Neural cell (in vitro differentiated cells): ENCODE measurements at regions not wholly inside any gene's neighbourhood (a gene's known extent, or its start where the extent isn't known, plus 50 kb on each side); places are given as distances from the start of the nearest gene placed in this dataset.

Experiments
- H2AFZ ChIP-seq: fragments of 200-600, 300-800 bp; sonication (generic), shearing (Covaris generic); 2 replicates; pipeline ENCODE4 v1.6.0; 2014; ENCODE audit warnings: low read depth, mild to moderate bottlenecking, antibody characterized with exemption, low read length, moderate library complexity
- H3F3A ChIP-seq: fragments of 200-600 bp; shearing (Covaris generic); 2 replicates; pipeline ENCODE4 v1.6.1; 2016; ENCODE audit warnings: mild to moderate bottlenecking, moderate library complexity, mixed read lengths, antibody characterized with exemption, low read length; ENCODE audit not compliant: insufficient read depth, poor library complexity, severe bottlenecking
- H3K27ac ChIP-seq: fragments of 200-600, 300-800 bp; sonication (generic), shearing (Covaris generic); 2 replicates; pipeline ENCODE4 v1.5.1; 2014; ENCODE audit warnings: mild to moderate bottlenecking, low read length, moderate library complexity
- H3K27me3 ChIP-seq: fragments of 300-800, 200-600 bp; sonication (generic), shearing (Covaris generic); 2 replicates; pipeline ENCODE4 v1.6.0; 2014; ENCODE audit warnings: mild to moderate bottlenecking, low read depth, low read length, moderate library complexity; ENCODE audit not compliant: insufficient read depth
- H3K36me3 ChIP-seq: fragments of 300-800, 200-600 bp; sonication (generic), shearing (Covaris generic); 2 replicates; pipeline ENCODE4 v1.5.1; 2014; ENCODE audit warnings: mild to moderate bottlenecking, antibody characterized with exemption, low read length, moderate library complexity; ENCODE audit not compliant: insufficient read depth
- H3K4me2 ChIP-seq: fragments of 300-800, 200-600 bp; sonication (generic), shearing (Covaris generic); 2 replicates; pipeline ENCODE4 v1.6.0; 2014; ENCODE audit warnings: mild to moderate bottlenecking, low read length
- H3K4me3 ChIP-seq: fragments of 300-800, 200-600 bp; sonication (generic), shearing (Covaris generic); 2 replicates; pipeline ENCODE4 v1.5.1; 2014; ENCODE audit warnings: mild to moderate bottlenecking, low read length, moderate library complexity
- H3K79me2 ChIP-seq: fragments of 200-600 bp; shearing (Covaris generic); replicated peaks from 2 replicates; pipeline ENCODE4 v1.6.0; 2014; ENCODE audit warnings: mild to moderate bottlenecking, low read length, moderate library complexity; ENCODE audit not compliant: insufficient read depth
- H3K9ac ChIP-seq: fragments of 300-800, 200-600 bp; sonication (generic), shearing (Covaris generic); 2 replicates; pipeline ENCODE4 v1.6.1; 2016; ENCODE audit warnings: mild to moderate bottlenecking, low read length, mixed read lengths
- H3K9me2 ChIP-seq: fragments of 200-600 bp; shearing (Covaris generic); 2 replicates; pipeline ENCODE4 v1.6.1; 2016; ENCODE audit warnings: mild to moderate bottlenecking, low read length, mixed read lengths; ENCODE audit not compliant: insufficient read depth
- H3K9me3 ChIP-seq: fragments of 200-600, 300-800 bp; sonication (generic), shearing (Covaris generic); 2 replicates; pipeline ENCODE4 v1.6.1; 2016; ENCODE audit warnings: mild to moderate bottlenecking, mixed run types, low read length, moderate library complexity, mixed read lengths
- H4K20me1 ChIP-seq: fragments of 200-600 bp; shearing (Covaris generic); 2 replicates; pipeline ENCODE4 v1.6.1; 2016; ENCODE audit warnings: mild to moderate bottlenecking, mixed run types; ENCODE audit not compliant: insufficient read depth
- EP300 ChIP-seq: fragments of 450-650 bp; conservative IDR thresholded peaks from 2 replicates; pipeline ENCODE4 v1.6.1; 2014; ENCODE audit warnings: antibody characterized with exemption, mild to moderate bottlenecking, moderate library complexity; ENCODE audit not compliant: poor library complexity, severe bottlenecking
- EZH2 ChIP-seq: fragments of 200-600, 300-800 bp; shearing (Covaris generic), sonication (generic); IDR thresholded peaks from 2 replicates; pipeline ENCODE4 v1.6.1; 2014; ENCODE audit warnings: antibody characterized with exemption, low read length, borderline replicate concordance, mild to moderate bottlenecking; ENCODE audit not compliant: insufficient read depth, poor library complexity, severe bottlenecking
- MXI1 ChIP-seq: fragments of 450-650 bp; conservative IDR thresholded peaks from 2 replicates; pipeline ENCODE4 v1.6.1; 2014; ENCODE audit warnings: antibody characterized with exemption, mild to moderate bottlenecking; ENCODE audit not compliant: poor library complexity, severe bottlenecking
- POLR2AphosphoS5 ChIP-seq: IDR thresholded peaks from 2 replicates; pipeline ENCODE4 v1.6.1; 2012
- RAD21 ChIP-seq: fragments of 450-650 bp; conservative IDR thresholded peaks from 2 replicates; pipeline ENCODE4 v1.6.1; 2014; ENCODE audit warnings: antibody characterized with exemption, mild to moderate bottlenecking, moderate library complexity
- SMC3 ChIP-seq: fragments of 450-650 bp; conservative IDR thresholded peaks from 2 replicates; pipeline ENCODE4 v1.6.1; 2014; ENCODE audit warnings: antibody characterized with exemption, mild to moderate bottlenecking, moderate library complexity; ENCODE audit not compliant: poor library complexity
- TAF1 ChIP-seq: IDR thresholded peaks from 2 replicates; pipeline ENCODE4 v1.6.1; 2012; ENCODE audit warnings: low read depth
- TF ChIP-seq, protein P1 (sequence below): fragments of 450-650 bp; IDR thresholded peaks from 2 replicates; pipeline ENCODE4 v1.5.1; 2014; ENCODE audit warnings: antibody characterized with exemption, mild to moderate bottlenecking, moderate library complexity; ENCODE audit not compliant: poor library complexity, severe bottlenecking
- TF ChIP-seq, protein P2 (sequence below): IDR thresholded peaks from 2 replicates; pipeline ENCODE4 v1.6.1; 2012; ENCODE audit warnings: borderline replicate concordance

DNA sequence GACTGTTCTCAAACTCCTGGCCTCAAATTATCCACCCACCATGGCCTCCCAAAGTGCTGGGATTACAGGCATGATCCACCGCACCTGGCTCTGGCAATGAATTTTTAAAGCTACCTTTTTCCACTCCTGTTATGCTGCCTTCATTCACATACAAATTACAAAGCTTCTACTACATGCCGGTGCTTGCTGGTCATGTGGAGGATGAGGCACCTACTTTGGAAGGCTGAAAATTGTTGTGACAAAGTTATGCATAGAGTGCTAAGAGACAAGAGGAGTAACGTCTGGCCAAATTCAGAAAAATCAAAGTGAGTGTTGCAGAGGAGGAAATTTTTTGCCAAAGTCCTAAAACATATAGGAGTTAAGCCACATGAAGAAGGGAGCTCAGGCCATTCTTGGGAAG is 191.7 kb upstream of the PPFIA2 start:
- no peak overlapping the region for H3K4me2 ChIP-seq
- H3K79me2 ChIP-seq = no peaks in the 10 kb centered on the region
- H3K9me2 ChIP-seq = no peaks in the 10 kb centered on the region
- no peaks in the 10 kb centered on the region for H3K27me3 ChIP-seq
- H3K27ac ChIP-seq = no peak overlapping the region
- no peak overlapping the region for H3K4me3 ChIP-seq
- no peaks in the 10 kb centered on the region for H4K20me1 ChIP-seq
- H3K36me3 ChIP-seq = no peaks in the 10 kb centered on the region
- no peak overlapping the region for H2AFZ ChIP-seq
- H3K9ac ChIP-seq = no peak overlapping the region
- H3F3A ChIP-seq = no peaks in the 10 kb centered on the region
- H3K9me3 ChIP-seq = no peaks in the 10 kb centered on the region
- TF ChIP-seq EZH2 (no peak), RAD21 (no peak), TAF1 (no peak), MXI1 (no peak), SMC3 (no peak), POLR2AphosphoS5 (no peak), EP300 (no peak)
- TF ChIP-seq, protein P1, sequence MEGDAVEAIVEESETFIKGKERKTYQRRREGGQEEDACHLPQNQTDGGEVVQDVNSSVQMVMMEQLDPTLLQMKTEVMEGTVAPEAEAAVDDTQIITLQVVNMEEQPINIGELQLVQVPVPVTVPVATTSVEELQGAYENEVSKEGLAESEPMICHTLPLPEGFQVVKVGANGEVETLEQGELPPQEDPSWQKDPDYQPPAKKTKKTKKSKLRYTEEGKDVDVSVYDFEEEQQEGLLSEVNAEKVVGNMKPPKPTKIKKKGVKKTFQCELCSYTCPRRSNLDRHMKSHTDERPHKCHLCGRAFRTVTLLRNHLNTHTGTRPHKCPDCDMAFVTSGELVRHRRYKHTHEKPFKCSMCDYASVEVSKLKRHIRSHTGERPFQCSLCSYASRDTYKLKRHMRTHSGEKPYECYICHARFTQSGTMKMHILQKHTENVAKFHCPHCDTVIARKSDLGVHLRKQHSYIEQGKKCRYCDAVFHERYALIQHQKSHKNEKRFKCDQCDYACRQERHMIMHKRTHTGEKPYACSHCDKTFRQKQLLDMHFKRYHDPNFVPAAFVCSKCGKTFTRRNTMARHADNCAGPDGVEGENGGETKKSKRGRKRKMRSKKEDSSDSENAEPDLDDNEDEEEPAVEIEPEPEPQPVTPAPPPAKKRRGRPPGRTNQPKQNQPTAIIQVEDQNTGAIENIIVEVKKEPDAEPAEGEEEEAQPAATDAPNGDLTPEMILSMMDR = no peak
- TF ChIP-seq, protein P2, sequence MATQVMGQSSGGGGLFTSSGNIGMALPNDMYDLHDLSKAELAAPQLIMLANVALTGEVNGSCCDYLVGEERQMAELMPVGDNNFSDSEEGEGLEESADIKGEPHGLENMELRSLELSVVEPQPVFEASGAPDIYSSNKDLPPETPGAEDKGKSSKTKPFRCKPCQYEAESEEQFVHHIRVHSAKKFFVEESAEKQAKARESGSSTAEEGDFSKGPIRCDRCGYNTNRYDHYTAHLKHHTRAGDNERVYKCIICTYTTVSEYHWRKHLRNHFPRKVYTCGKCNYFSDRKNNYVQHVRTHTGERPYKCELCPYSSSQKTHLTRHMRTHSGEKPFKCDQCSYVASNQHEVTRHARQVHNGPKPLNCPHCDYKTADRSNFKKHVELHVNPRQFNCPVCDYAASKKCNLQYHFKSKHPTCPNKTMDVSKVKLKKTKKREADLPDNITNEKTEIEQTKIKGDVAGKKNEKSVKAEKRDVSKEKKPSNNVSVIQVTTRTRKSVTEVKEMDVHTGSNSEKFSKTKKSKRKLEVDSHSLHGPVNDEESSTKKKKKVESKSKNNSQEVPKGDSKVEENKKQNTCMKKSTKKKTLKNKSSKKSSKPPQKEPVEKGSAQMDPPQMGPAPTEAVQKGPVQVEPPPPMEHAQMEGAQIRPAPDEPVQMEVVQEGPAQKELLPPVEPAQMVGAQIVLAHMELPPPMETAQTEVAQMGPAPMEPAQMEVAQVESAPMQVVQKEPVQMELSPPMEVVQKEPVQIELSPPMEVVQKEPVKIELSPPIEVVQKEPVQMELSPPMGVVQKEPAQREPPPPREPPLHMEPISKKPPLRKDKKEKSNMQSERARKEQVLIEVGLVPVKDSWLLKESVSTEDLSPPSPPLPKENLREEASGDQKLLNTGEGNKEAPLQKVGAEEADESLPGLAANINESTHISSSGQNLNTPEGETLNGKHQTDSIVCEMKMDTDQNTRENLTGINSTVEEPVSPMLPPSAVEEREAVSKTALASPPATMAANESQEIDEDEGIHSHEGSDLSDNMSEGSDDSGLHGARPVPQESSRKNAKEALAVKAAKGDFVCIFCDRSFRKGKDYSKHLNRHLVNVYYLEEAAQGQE = no peak

DNA sequence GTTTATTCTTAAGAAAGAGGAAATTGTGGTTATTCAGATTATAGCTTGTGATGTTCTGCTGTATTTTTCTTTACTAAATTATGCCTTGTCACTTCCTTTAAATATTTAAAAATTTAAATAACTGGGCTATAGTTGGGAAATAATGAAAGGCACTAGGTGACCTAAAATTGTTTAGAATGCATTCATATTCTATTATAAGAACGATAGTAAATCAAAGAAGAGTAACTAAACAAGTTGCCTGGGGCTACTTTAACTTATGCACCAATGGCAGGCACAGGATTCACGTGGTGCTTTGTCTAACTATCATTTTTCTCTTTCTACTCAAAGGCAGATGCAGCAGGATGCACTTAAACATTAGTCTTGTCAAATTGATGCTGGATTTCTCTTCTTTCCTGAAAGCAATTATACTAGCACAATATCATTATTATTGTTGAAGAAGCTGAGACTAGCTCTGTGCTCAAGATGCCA is 190.7 kb upstream of the PPFIA2 start:
- TF ChIP-seq MXI1 (no peak), EZH2 (no peak), POLR2AphosphoS5 (no peak), RAD21 (no peak), TAF1 (no peak), EP300 (no peak), SMC3 (no peak)
- TF ChIP-seq, protein P1 = no peak
- TF ChIP-seq, protein P2 = no peak
- Histone ChIP-seq H3K27me3 (no peaks in the 10 kb centered on the region), H4K20me1 (no peaks in the 10 kb centered on the region), H3K36me3 (no peaks in the 10 kb centered on the region), H3K79me2 (no peaks in the 10 kb centered on the region), H3K9ac (no peak overlapping the region), H3K4me2 (no peak overlapping the region), H3K27ac (no peak overlapping the region), H2AFZ (no peak overlapping the region), H3K9me2 (no peaks in the 10 kb centered on the region), H3K9me3 (no peaks in the 10 kb centered on the region), H3F3A (no peaks in the 10 kb centered on the region), H3K4me3 (no peak overlapping the region)
